Astrocyte (in vitro differentiated cells and primary cell): ENCODE measurements at regions not wholly inside any gene's neighbourhood (a gene's known extent, or its start where the extent isn't known, plus 50 kb on each side); places are given as distances from the start of the nearest gene placed in this dataset.

ENCODE experiments used
- EZH2 ChIP-seq: IDR thresholded peaks from 2 replicates; pipeline ENCODE4 v1.6.1; 2012; ENCODE audit warnings: mild to moderate bottlenecking, low read length, inconsistent platforms; ENCODE audit not compliant: insufficient read depth
- TF ChIP-seq, protein P1 (sequence below): IDR thresholded peaks from 2 replicates; pipeline ENCODE4 v1.5.1; 2011; ENCODE audit warnings: low read depth, mild to moderate bottlenecking, inconsistent platforms, low read length, moderate library complexity; ENCODE audit not compliant: insufficient read depth

GRCh38 chr15:69522361-69522760, 69.7 kb downstream of the RPLP1 start:
- TF ChIP-seq, protein P1, sequence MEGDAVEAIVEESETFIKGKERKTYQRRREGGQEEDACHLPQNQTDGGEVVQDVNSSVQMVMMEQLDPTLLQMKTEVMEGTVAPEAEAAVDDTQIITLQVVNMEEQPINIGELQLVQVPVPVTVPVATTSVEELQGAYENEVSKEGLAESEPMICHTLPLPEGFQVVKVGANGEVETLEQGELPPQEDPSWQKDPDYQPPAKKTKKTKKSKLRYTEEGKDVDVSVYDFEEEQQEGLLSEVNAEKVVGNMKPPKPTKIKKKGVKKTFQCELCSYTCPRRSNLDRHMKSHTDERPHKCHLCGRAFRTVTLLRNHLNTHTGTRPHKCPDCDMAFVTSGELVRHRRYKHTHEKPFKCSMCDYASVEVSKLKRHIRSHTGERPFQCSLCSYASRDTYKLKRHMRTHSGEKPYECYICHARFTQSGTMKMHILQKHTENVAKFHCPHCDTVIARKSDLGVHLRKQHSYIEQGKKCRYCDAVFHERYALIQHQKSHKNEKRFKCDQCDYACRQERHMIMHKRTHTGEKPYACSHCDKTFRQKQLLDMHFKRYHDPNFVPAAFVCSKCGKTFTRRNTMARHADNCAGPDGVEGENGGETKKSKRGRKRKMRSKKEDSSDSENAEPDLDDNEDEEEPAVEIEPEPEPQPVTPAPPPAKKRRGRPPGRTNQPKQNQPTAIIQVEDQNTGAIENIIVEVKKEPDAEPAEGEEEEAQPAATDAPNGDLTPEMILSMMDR: no peak
- TF ChIP-seq EZH2: no peak
